WTC11 (cell line): ENCODE measurements at regions not wholly inside any gene's neighbourhood (a gene's known extent, or its start where the extent isn't known, plus 50 kb on each side); places are given as distances from the start of the nearest gene placed in this dataset.

Experiments
- ETV6 ChIP-seq: sonication (generic); formaldehyde crosslinking; IDR thresholded peaks from 2 replicates; pipeline ENCODE4 v1.8.1; 2022; ENCODE audit warnings: mild to moderate bottlenecking, missing genetic modification reagents
- FOXK1 ChIP-seq: sonication (generic); formaldehyde crosslinking; IDR thresholded peaks from 2 replicates; pipeline ENCODE4 v1.8.0; 2022; ENCODE audit warnings: mild to moderate bottlenecking, moderate library complexity, missing genetic modification reagents
- TEAD4 ChIP-seq: sonication (generic); formaldehyde crosslinking; IDR thresholded peaks from 2 replicates; pipeline ENCODE4 v1.8.0; 2022; ENCODE audit warnings: mild to moderate bottlenecking, missing genetic modification reagents
- TF ChIP-seq, protein P1 (sequence below): fragments of 200-600 bp; IDR thresholded peaks from 2 replicates; pipeline ENCODE4 v1.8.0; 2022; ENCODE audit warnings: antibody characterized with exemption
- TF ChIP-seq, protein P2 (sequence below): sonication (generic); formaldehyde crosslinking; IDR thresholded peaks from 2 replicates; pipeline ENCODE4 v1.8.0; 2022; ENCODE audit warnings: mild to moderate bottlenecking, missing genetic modification reagents
- TF ChIP-seq, protein P3 (sequence below): sonication (generic); formaldehyde crosslinking; IDR thresholded peaks from 2 replicates; pipeline ENCODE4 v1.8.0; 2022; ENCODE audit warnings: missing genetic modification reagents

DNA sequence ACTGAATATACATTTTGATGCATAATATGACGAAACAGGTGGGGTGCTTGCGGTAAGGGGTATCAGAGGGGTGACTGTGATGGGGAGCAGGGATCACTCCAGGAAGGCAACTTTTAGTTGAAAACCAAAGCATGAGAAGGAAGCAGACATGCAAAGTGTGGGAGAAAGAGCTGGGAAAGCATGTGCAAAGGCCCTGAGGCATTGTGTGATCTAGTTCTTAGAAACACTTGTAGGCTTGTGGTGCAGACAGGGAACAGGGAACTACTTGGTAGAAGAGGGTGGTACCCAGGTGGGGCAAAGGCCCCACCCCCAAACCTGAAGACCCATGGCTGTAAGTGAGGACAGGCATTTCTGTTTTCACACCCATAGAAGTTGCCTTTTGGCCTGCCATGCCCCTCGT lies 459.9 kb upstream of the EEF2KMT start:
- TF ChIP-seq ETV6, result no peak
- TF ChIP-seq, protein P1, sequence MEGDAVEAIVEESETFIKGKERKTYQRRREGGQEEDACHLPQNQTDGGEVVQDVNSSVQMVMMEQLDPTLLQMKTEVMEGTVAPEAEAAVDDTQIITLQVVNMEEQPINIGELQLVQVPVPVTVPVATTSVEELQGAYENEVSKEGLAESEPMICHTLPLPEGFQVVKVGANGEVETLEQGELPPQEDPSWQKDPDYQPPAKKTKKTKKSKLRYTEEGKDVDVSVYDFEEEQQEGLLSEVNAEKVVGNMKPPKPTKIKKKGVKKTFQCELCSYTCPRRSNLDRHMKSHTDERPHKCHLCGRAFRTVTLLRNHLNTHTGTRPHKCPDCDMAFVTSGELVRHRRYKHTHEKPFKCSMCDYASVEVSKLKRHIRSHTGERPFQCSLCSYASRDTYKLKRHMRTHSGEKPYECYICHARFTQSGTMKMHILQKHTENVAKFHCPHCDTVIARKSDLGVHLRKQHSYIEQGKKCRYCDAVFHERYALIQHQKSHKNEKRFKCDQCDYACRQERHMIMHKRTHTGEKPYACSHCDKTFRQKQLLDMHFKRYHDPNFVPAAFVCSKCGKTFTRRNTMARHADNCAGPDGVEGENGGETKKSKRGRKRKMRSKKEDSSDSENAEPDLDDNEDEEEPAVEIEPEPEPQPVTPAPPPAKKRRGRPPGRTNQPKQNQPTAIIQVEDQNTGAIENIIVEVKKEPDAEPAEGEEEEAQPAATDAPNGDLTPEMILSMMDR, result no peak
- no peak for TF ChIP-seq FOXK1 (CRISPR knock-in tag)
- TF ChIP-seq TEAD4 (CRISPR knock-in tag), result no peak
- TF ChIP-seq, protein P2, sequence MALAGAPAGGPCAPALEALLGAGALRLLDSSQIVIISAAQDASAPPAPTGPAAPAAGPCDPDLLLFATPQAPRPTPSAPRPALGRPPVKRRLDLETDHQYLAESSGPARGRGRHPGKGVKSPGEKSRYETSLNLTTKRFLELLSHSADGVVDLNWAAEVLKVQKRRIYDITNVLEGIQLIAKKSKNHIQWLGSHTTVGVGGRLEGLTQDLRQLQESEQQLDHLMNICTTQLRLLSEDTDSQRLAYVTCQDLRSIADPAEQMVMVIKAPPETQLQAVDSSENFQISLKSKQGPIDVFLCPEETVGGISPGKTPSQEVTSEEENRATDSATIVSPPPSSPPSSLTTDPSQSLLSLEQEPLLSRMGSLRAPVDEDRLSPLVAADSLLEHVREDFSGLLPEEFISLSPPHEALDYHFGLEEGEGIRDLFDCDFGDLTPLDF (CRISPR knock-in tag), result no peak
- TF ChIP-seq, protein P3, sequence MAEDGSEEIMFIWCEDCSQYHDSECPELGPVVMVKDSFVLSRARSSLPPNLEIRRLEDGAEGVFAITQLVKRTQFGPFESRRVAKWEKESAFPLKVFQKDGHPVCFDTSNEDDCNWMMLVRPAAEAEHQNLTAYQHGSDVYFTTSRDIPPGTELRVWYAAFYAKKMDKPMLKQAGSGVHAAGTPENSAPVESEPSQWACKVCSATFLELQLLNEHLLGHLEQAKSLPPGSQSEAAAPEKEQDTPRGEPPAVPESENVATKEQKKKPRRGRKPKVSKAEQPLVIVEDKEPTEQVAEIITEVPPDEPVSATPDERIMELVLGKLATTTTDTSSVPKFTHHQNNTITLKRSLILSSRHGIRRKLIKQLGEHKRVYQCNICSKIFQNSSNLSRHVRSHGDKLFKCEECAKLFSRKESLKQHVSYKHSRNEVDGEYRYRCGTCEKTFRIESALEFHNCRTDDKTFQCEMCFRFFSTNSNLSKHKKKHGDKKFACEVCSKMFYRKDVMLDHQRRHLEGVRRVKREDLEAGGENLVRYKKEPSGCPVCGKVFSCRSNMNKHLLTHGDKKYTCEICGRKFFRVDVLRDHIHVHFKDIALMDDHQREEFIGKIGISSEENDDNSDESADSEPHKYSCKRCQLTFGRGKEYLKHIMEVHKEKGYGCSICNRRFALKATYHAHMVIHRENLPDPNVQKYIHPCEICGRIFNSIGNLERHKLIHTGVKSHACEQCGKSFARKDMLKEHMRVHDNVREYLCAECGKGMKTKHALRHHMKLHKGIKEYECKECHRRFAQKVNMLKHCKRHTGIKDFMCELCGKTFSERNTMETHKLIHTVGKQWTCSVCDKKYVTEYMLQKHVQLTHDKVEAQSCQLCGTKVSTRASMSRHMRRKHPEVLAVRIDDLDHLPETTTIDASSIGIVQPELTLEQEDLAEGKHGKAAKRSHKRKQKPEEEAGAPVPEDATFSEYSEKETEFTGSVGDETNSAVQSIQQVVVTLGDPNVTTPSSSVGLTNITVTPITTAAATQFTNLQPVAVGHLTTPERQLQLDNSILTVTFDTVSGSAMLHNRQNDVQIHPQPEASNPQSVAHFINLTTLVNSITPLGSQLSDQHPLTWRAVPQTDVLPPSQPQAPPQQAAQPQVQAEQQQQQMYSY (CRISPR knock-in tag), result no peak
